ENCODE measurements at regions not wholly inside any gene's neighbourhood (a gene's known extent, or its start where the extent isn't known, plus 50 kb on each side); places are given as distances from the start of the nearest gene placed in this dataset.

DNA sequence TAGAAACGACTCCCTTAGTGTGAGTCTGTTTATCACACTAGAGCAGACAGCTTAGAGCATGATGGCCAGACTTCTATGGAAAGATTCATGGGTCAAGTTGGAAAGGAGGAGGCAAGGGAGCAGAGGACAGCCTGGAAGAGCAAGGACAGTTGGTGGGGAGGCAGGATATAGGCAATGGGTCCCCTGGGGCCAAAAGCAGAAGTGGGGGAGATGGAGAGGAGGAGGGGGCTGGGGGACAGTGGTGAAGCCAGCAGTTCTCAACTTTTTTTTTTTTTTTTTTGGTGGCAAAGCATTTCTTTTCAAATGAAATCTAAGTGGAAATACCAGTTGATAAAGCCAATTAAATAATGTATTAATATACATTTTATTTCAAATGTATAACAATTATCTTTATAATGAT lies 197.9 kb downstream of the HRH4 start:
- DNase-seq (ENCODE audit: low read depth in 1 of 2, low spot score in 1 of 2) (no peak), ATAC-seq (no peak), FAIRE-seq (no peak)
- POLR2A ChIA-PET: no interaction called here
- Histone ChIP-seq H3K4me1 (no peaks in the 10 kb centered on the region), H3K4me2 (no peak overlapping the region), H3K9me3 (no peaks in the 10 kb centered on the region), H3K4me3 (no peak overlapping the region), H3K27ac (no peak overlapping the region)
- 0% methylated on average over 1 of the region's 1 CpG for WGBS (ENCODE audit: missing lambda C conversion rate)
- CTCF ChIA-PET: interaction anchor here (0.7 kb wide), 1 partner anchor 552 kb away, joined by 3 read pairs; no protein-coding TSS in a partner anchor
- no peak for TF ChIP-seq ELK1 (IDR thresholded peaks at IDR 0.05; ENCODE audit: low read depth, low read length)

DNA sequence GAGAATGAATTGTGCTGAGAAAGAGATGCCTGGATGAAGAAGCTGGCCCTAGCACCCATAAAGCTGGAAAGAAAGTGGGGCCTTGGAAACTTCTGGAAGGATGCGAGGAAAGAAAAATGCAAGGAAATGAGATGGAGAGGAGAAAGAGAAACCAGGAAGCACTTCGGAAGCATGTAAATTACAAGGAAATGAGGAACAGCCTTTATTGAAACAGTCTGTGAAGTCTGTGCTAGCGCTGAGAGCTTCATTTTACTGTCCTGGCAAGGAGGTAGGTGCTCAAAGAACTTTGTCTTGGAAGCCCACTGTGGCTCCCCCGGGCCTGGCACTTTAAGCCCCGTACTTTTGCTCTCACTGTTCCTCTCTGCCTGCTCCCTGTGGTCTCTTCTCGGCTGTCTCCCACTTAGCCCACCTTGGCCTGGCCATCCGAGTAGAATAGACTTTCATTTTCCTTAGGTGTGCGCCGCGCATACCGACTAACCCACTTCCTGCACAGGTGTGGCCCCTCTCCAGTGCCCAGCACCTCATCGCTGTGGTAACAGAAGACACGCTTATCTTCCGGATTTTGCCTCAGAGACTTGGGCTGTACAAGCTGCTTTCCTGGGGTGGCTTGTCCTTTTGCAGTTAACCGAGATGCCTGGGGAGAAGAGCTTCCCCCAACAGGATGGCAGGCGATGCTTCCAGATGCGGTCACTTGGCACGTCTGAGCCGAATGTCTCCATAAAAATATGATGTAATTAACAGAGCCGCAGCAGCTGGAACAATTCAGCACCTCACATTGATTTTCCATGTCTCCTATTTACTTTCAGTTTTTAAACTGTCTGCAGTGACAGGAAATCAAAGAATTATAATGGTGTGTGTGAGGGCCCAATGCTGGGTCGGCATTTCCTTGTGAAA lies 199.6 kb downstream of the HRH4 start:
- ChIA-PET POLR2A (no interaction called here), CTCF (no interaction called here)
- no peak for FAIRE-seq
- no peak overlapping the region for H3K4me2 ChIP-seq
- no peak for ATAC-seq
- H3K27ac ChIP-seq: no peak overlapping the region
- H3K4me1 ChIP-seq: no peaks in the 10 kb centered on the region
- DNase-seq (ENCODE audit: low read depth in 1 of 2, low spot score in 1 of 2): no peak
- WGBS (ENCODE audit: missing lambda C conversion rate): 65% methylated on average over 21 of the region's 21 CpGs
- TF ChIP-seq, protein P1, sequence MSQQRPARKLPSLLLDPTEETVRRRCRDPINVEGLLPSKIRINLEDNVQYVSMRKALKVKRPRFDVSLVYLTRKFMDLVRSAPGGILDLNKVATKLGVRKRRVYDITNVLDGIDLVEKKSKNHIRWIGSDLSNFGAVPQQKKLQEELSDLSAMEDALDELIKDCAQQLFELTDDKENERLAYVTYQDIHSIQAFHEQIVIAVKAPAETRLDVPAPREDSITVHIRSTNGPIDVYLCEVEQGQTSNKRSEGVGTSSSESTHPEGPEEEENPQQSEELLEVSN (IDR thresholded peaks at IDR 0.05; ENCODE audit: borderline replicate concordance, low read depth): no peak
- TF ChIP-seq TFCP2L1 (CRISPR knock-in tag; IDR thresholded peaks at IDR 0.05) (no peak), MYC (IDR thresholded peaks at IDR 0.05; ENCODE audit: borderline replicate concordance, low read length) (no peak)
- no peak overlapping the region for H3K4me3 ChIP-seq
- no peaks in the 10 kb centered on the region for H3K9me3 ChIP-seq

- Histone ChIP-seq H3K4me2 (no peak overlapping the region), H3K27ac (no peak overlapping the region), H3K4me1 (no peaks in the 10 kb centered on the region), H3K9me3 (no peaks in the 10 kb centered on the region), H3K4me3 (no peak overlapping the region)
- no peak for ATAC-seq
- TF ChIP-seq FOXS1 (CRISPR knock-in tag; IDR thresholded peaks at IDR 0.05): no peak
- TF ChIP-seq KDM5A (IDR thresholded peaks at IDR 0.05): no peak
- no peak for TF ChIP-seq POLR2AphosphoS2 (conservative IDR thresholded peaks at IDR 0.05; ENCODE audit: low read length)
- TF ChIP-seq, protein P1 (IDR thresholded peaks at IDR 0.05; ENCODE audit: borderline replicate concordance, low read depth): no peak
- TF ChIP-seq, protein P2, sequence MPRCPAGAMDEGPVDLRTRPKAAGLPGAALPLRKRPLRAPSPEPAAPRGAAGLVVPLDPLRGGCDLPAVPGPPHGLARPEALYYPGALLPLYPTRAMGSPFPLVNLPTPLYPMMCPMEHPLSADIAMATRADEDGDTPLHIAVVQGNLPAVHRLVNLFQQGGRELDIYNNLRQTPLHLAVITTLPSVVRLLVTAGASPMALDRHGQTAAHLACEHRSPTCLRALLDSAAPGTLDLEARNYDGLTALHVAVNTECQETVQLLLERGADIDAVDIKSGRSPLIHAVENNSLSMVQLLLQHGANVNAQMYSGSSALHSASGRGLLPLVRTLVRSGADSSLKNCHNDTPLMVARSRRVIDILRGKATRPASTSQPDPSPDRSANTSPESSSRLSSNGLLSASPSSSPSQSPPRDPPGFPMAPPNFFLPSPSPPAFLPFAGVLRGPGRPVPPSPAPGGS (IDR thresholded peaks at IDR 0.05): no peak
- TF ChIP-seq, protein P3, sequence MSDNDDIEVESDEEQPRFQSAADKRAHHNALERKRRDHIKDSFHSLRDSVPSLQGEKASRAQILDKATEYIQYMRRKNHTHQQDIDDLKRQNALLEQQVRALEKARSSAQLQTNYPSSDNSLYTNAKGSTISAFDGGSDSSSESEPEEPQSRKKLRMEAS (IDR thresholded peaks at IDR 0.05): no peak
- TF ChIP-seq JUN (IDR thresholded peaks at IDR 0.05): no peak
- TF ChIP-seq, protein P4, sequence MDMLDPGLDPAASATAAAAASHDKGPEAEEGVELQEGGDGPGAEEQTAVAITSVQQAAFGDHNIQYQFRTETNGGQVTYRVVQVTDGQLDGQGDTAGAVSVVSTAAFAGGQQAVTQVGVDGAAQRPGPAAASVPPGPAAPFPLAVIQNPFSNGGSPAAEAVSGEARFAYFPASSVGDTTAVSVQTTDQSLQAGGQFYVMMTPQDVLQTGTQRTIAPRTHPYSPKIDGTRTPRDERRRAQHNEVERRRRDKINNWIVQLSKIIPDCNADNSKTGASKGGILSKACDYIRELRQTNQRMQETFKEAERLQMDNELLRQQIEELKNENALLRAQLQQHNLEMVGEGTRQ (IDR thresholded peaks at IDR 0.05): no peak
- no peak for TF ChIP-seq NR3C1 (IDR thresholded peaks at IDR 0.05)
- TF ChIP-seq HDAC2 (IDR thresholded peaks at IDR 0.05): no peak
- no peak for TF ChIP-seq EP300 (IDR thresholded peaks at IDR 0.05)
- TF ChIP-seq, protein P5, sequence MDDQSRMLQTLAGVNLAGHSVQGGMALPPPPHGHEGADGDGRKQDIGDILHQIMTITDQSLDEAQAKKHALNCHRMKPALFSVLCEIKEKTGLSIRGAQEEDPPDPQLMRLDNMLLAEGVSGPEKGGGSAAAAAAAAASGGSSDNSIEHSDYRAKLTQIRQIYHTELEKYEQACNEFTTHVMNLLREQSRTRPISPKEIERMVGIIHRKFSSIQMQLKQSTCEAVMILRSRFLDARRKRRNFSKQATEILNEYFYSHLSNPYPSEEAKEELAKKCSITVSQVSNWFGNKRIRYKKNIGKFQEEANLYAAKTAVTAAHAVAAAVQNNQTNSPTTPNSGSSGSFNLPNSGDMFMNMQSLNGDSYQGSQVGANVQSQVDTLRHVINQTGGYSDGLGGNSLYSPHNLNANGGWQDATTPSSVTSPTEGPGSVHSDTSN (IDR thresholded peaks at IDR 0.05): no peak
- no peak for TF ChIP-seq POLR2A (IDR thresholded peaks at IDR 0.05; ENCODE audit: low read length)
- no peak for TF ChIP-seq FOSL2 (IDR thresholded peaks at IDR 0.05)
- TF ChIP-seq FOSL2 (CRISPR knock-in tag; IDR thresholded peaks at IDR 0.05): no peak
- no peak for TF ChIP-seq TP53 (CRISPR knock-in tag; IDR thresholded peaks at IDR 0.05)
- no peak for TF ChIP-seq CHD4 (IDR thresholded peaks at IDR 0.05; ENCODE audit: borderline replicate concordance)
- TF ChIP-seq RNF2 (IDR thresholded peaks at IDR 0.05; ENCODE audit: borderline replicate concordance, low read depth): no peak
- no peak for TF ChIP-seq CEBPB (IDR thresholded peaks at IDR 0.05)
- DNase-seq (ENCODE audit: low read depth in 1 of 2, low spot score in 1 of 2): no peak
- POLR2A ChIA-PET: no interaction called here
- CTCF ChIA-PET: no interaction called here
- no peak for FAIRE-seq
- 0% methylated on average over 1 of the region's 1 CpG for WGBS (ENCODE audit: missing lambda C conversion rate)
These were observed 200.5 kb downstream of the HRH4 start for GRCh38 chr18:24660956-24661355.

All from A549 (cell line).